B cell (primary cell): ENCODE measurements at regions not wholly inside any gene's neighbourhood (a gene's known extent, or its start where the extent isn't known, plus 50 kb on each side); places are given as distances from the start of the nearest gene placed in this dataset.

Experiments
- ATAC-seq: fragments of 200-7000 bp; cut with Tn5 transposase; one replicate; pipeline ENCODE4 v1.10.0; 2021; ENCODE audit warnings: low read depth, mild to moderate bottlenecking, moderate number of reproducible peaks, moderate library complexity
- CTCF ChIA-PET: fragments of 350-600 bp; sonication (Branson Sonifier 250); formaldehyde crosslinking; loops from one replicate; lab custom pipeline; 2021; ENCODE audit warnings: antibody characterized with exemption, inconsistent platforms; lab: Charles Lee
- POLR2A ChIA-PET: fragments of 350-600 bp; sonication (Branson Sonifier 250); formaldehyde crosslinking; loops from one replicate; lab custom pipeline; 2021; ENCODE audit warnings: antibody characterized with exemption; lab: Charles Lee
- DNase-seq: peaks from one replicate; pipeline ENCODE4 v3.0.0; 2013
- H2AFZ ChIP-seq: 2 replicates; pipeline ENCODE4 v1.6.1; 2012; ENCODE audit warnings: mild to moderate bottlenecking, low read depth, low read length; ENCODE audit not compliant: insufficient read depth, poor library complexity, severe bottlenecking
- H3K27ac ChIP-seq, 2 donors: 1 replicate in 1 of 2; 2 replicates in 1 of 2; pipeline ENCODE4 v1.5.1; 2012 to 2013; ENCODE audit warnings: low read length in 2 of 2, mild to moderate bottlenecking in 2 of 2, moderate library complexity in 1 of 2
- H3K27me3 ChIP-seq, 4 experiments: fragments of 200-600 bp in 1 of 4; sonication (generic) in 1 of 4; replicated peaks in 1 of 4; 1 replicate in 2 of 4; 2 replicates in 2 of 4; pipeline versions ENCODE4 v1.6.1 to v1.7.0; 2013 to 2016; ENCODE audit warnings: low read length in 3 of 4, mild to moderate bottlenecking in 2 of 4, mixed read lengths in 1 of 4, moderate library complexity in 1 of 4; ENCODE audit not compliant: insufficient read depth in 4 of 4, control insufficient read depth in 3 of 4; ENCODE audit errors: control extremely low read depth in 1 of 4
- H3K36me3 ChIP-seq, 2 experiments: replicated peaks in 1 of 2; 1 replicate in 1 of 2; 2 replicates in 1 of 2; pipeline versions ENCODE4 v1.6.1 to v1.7.1; 2013; ENCODE audit warnings: low read length in 1 of 2; ENCODE audit not compliant: insufficient read depth in 2 of 2, control insufficient read depth in 1 of 2; ENCODE audit errors: control extremely low read depth in 1 of 2, extremely low read depth in 1 of 2
- H3K4me1 ChIP-seq, 2 donors: fragments of 200-600 bp in 1 of 2; sonication (generic) in 1 of 2; 1 replicate in 1 of 2; 2 replicates in 1 of 2; pipeline versions ENCODE4 v1.5.1 to v1.6.1; 2013 to 2017; ENCODE audit warnings: low read length in 2 of 2; ENCODE audit not compliant: control insufficient read depth in 2 of 2, insufficient read depth in 2 of 2
- H3K4me2 ChIP-seq: replicated peaks from 2 replicates; pipeline ENCODE3; 2012; ENCODE audit warnings: mild to moderate bottlenecking, low read depth, low read length; ENCODE audit not compliant: poor library complexity, severe bottlenecking
- H3K4me3 ChIP-seq, 5 experiments: fragments of 200-600 bp in 1 of 5; sonication (generic) in 1 of 5; 1 replicate in 3 of 5; 2 replicates in 2 of 5; pipeline versions ENCODE4 v1.5.1 to v1.7.0; 2011 to 2016; ENCODE audit warnings: low read length in 4 of 5, mild to moderate bottlenecking in 4 of 5, low read depth in 2 of 5, control low read depth in 1 of 5, moderate library complexity in 1 of 5; ENCODE audit not compliant: insufficient read depth in 1 of 5; ENCODE audit errors: control extremely low read depth in 1 of 5, extremely low read depth in 1 of 5
- H3K79me2 ChIP-seq: fragments of 200-600 bp; sonication (generic); one replicate; pipeline ENCODE4 v1.6.0; 2016; ENCODE audit warnings: low read length; ENCODE audit not compliant: control insufficient read depth, insufficient read depth
- H3K9ac ChIP-seq: fragments of 200-600 bp; sonication (generic); 2 replicates; pipeline ENCODE4 v1.6.1; 2017; ENCODE audit warnings: mild to moderate bottlenecking, low read length, moderate library complexity
- H3K9me3 ChIP-seq, 3 donors: one replicate each; pipeline versions ENCODE4 v1.6.1 to v1.7.1; 2013; ENCODE audit warnings: low read length in 2 of 3; ENCODE audit not compliant: control insufficient read depth in 2 of 3, insufficient read depth in 1 of 3; ENCODE audit errors: control extremely low read depth in 1 of 3
- H4K20me1 ChIP-seq: 2 replicates; pipeline ENCODE4 v1.6.0; 2012; ENCODE audit warnings: mild to moderate bottlenecking, low read length; ENCODE audit not compliant: insufficient read depth, control insufficient read depth, poor library complexity, severe bottlenecking
- H3K27ac Mint-ChIP-seq: one replicate; pipeline ENCODE4 v1.8.0; 2021; ENCODE audit warnings: mixed read lengths
- H3K27me3 Mint-ChIP-seq: one replicate; pipeline ENCODE4 v1.8.0; 2021; ENCODE audit warnings: mixed read lengths
- H3K4me1 Mint-ChIP-seq: one replicate; pipeline ENCODE4 v1.8.0; 2021; ENCODE audit warnings: mixed read lengths
- H3K4me3 Mint-ChIP-seq: one replicate; pipeline ENCODE4 v1.8.0; 2021; ENCODE audit warnings: mixed read lengths
- H3K9me3 Mint-ChIP-seq: one replicate; pipeline ENCODE4 v1.8.0; 2022; ENCODE audit warnings: mixed read lengths; ENCODE audit not compliant: insufficient read depth
- CTCF ChIP-seq: fragments of 200-600 bp; IDR thresholded peaks from one replicate; pipeline ENCODE4 v1.8.0; 2022; ENCODE audit warnings: antibody characterized with exemption, mild to moderate bottlenecking
- EZH2 ChIP-seq: IDR thresholded peaks from 2 replicates; pipeline ENCODE4 v1.6.1; 2012; ENCODE audit warnings: borderline replicate concordance, low read depth, mild to moderate bottlenecking, moderate library complexity, low read length; ENCODE audit not compliant: insufficient read depth, poor library complexity, severe bottlenecking
- WGBS: methylation state at CpG from one replicate; pipeline ENCODE4 v1.1.5; 2013; ENCODE audit warnings: missing lambda C conversion rate; ENCODE audit not compliant: insufficient coverage; 5-methylcytosine and 5-hydroxymethylcytosine counted together
- intact Hi-C: fragments of 100-400 bp; cut with micrococcal nuclease; formaldehyde crosslinking; loops from one replicate; pipeline ENCODE4 v1.10.0; 2022

- 100% methylated on average over 1 of the region's 1 CpG for WGBS
- H3K27ac ChIP-seq = no peak overlapping the region
- DNase-seq = no peak
- no peaks in the 10 kb centered on the region for H3K4me1 ChIP-seq
- H3K36me3 ChIP-seq = no peaks in the 10 kb centered on the region
- TF ChIP-seq CTCF (no peak), EZH2 (no peak)
- H3K79me2 ChIP-seq = no peaks in the 10 kb centered on the region
- no peak for ATAC-seq
- H3K9ac ChIP-seq = no peak overlapping the region
- no peak overlapping the region for H3K27ac Mint-ChIP-seq
- ChIA-PET POLR2A (no interaction called here), CTCF (no interaction called here)
- H3K9me3 Mint-ChIP-seq = no peaks in the 10 kb centered on the region
- H3K9me3 ChIP-seq = no peaks in the 10 kb centered on the region
- H3K4me3 ChIP-seq = no peak overlapping the region
- no peaks in the 10 kb centered on the region for H3K4me1 Mint-ChIP-seq
- H3K4me3 Mint-ChIP-seq = no peak overlapping the region
- no peak overlapping the region for H2AFZ ChIP-seq
- no peak overlapping the region for H3K4me2 ChIP-seq
- no peaks in the 10 kb centered on the region for H4K20me1 ChIP-seq
- intact Hi-C loops = no loop called here
- no peaks in the 10 kb centered on the region for H3K27me3 ChIP-seq
- no peaks in the 10 kb centered on the region for H3K27me3 Mint-ChIP-seq
Observed at GRCh38 chr7:80403686-80404241, 108.1 kb downstream of the GNAT3 start.

GRCh38 chr7:80401708-80402107, 110.2 kb downstream of the GNAT3 start:
- Histone ChIP-seq H3K4me2 (no peak overlapping the region), H3K36me3 (no peaks in the 10 kb centered on the region), H3K27ac (no peak overlapping the region), H3K9ac (no peak overlapping the region), H3K27me3 (no peaks in the 10 kb centered on the region), H2AFZ (no peak overlapping the region), H4K20me1 (no peaks in the 10 kb centered on the region), H3K4me3 (no peak overlapping the region), H3K4me1 (no peaks in the 10 kb centered on the region), H3K79me2 (no peaks in the 10 kb centered on the region), H3K9me3 (no peaks in the 10 kb centered on the region)
- TF ChIP-seq CTCF = no peak
- no peak for TF ChIP-seq EZH2
- CTCF ChIA-PET = no interaction called here
- POLR2A ChIA-PET = no interaction called here
- H3K4me3 Mint-ChIP-seq = no peak overlapping the region
- WGBS = no CpG with 5 or more reads among the region's 1 CpG
- no peak for DNase-seq
- no peaks in the 10 kb centered on the region for H3K4me1 Mint-ChIP-seq
- no peak overlapping the region for H3K27ac Mint-ChIP-seq
- no peaks in the 10 kb centered on the region for H3K27me3 Mint-ChIP-seq
- ATAC-seq = no peak
- intact Hi-C loops = no loop called here
- no peaks in the 10 kb centered on the region for H3K9me3 Mint-ChIP-seq
